ENCODE measurements at regions not wholly inside any gene's neighbourhood (a gene's known extent, or its start where the extent isn't known, plus 50 kb on each side); places are given as distances from the start of the nearest gene placed in this dataset.
A peak's percentile ranks its signal among the peaks of the same experiment; 100 is the strongest.

DNA sequence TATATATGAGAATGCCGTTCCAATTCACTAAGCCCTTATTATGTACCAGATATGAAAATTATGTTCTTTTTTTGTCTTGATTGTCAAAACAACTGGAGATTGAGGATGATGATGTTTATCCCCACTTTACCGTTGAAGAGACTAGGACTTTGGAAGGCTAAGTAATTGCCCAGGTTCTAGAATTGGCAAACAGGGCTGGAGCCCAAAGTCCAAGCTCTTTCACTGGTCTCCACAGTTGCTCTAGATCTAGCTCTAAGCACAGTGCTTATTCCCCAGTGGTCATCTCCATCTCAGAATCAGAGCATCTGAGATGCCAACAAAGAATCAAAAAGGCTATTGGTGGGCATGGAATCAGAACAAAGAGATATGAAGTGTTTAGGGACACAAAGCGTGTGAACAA, 215.3 kb upstream of the FOXA2 start:
- H3K18ac ChIP-seq (ENCODE audit: low read depth in 1 of 2, low read length in 2 of 2): no peak overlapping the region
- H4K91ac ChIP-seq (ENCODE audit: low read length): no peak overlapping the region
- no peak overlapping the region for H3K9ac ChIP-seq (ENCODE audit: low read length)
- H3K4ac ChIP-seq (ENCODE audit: low read depth in 1 of 2, low read length in 2 of 2): no peak overlapping the region
- H3K36me3 ChIP-seq (ENCODE audit: control insufficient read depth in 1 of 2, insufficient read depth in 2 of 2, low read depth in 1 of 2, low read length in 2 of 2): no peaks in the 10 kb centered on the region
- no peak overlapping the region for H3K4me2 ChIP-seq (ENCODE audit: low read length, poor library complexity, severe bottlenecking)
- no peak overlapping the region for H2AFZ ChIP-seq (ENCODE audit: low read depth, low read length)
- H3K27ac ChIP-seq (ENCODE audit: low read length, poor library complexity, severe bottlenecking): no peak overlapping the region
- no peak overlapping the region for H3K4me3 ChIP-seq (ENCODE audit: insufficient read depth in 1 of 2, low read depth in 1 of 2, low read length in 2 of 2)
- no peak for DNase-seq
- no peak overlapping the region for H2BK12ac ChIP-seq (ENCODE audit: low read length in 2 of 2)
- WGBS: 100% methylated on average over 1 of the region's 3 CpGs
- H3K23ac ChIP-seq (ENCODE audit: low read length in 2 of 2): no peak overlapping the region
- no peak overlapping the region for H2BK120ac ChIP-seq (ENCODE audit: low read depth, low read length)
- H2AK5ac ChIP-seq (ENCODE audit: low read length, severe bottlenecking): no peak overlapping the region
- H3K27me3 ChIP-seq (ENCODE audit: control insufficient read depth in 1 of 2, insufficient read depth in 1 of 2, low read length in 2 of 2): peaks cover 0 to 3% of the 10 kb centered on the region in 2 experiments
- H3K4me1 ChIP-seq (ENCODE audit: control insufficient read depth, insufficient read depth, low read depth, low read length): peaks cover 3% of the 10 kb centered on the region
- H3K14ac ChIP-seq (ENCODE audit: low read length in 2 of 2): no peak overlapping the region
- H3K9me3 ChIP-seq (ENCODE audit: control insufficient read depth, low read length): no peaks in the 10 kb centered on the region
- no peaks in the 10 kb centered on the region for H3K79me1 ChIP-seq (replicated peaks; ENCODE audit: low read length, poor library complexity, severe bottlenecking)
- H4K8ac ChIP-seq (ENCODE audit: low read length): no peak overlapping the region
- H2BK5ac ChIP-seq (ENCODE audit: low read depth, low read length, poor library complexity, severe bottlenecking): no peak overlapping the region
- no peak overlapping the region for H2BK15ac ChIP-seq (ENCODE audit: low read depth, poor library complexity, severe bottlenecking)

DNA sequence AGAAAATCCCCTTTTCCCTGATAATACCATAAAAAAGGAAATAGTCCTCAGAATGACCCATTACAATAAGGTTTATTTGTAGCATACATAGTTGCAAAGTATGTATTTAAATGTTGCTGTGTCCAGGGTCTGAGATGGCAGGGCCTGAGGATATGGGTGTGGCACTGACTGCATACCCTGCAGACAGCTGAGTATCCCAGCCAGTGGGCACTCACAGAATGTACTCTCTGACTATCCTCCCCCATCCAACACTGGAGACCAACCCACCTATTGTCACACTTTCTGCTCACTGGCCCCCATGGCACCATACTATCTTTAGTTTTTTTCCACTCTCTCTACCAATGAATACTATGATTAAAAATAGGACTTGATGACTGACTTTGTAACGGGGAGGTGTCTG, 215.8 kb upstream of the FOXA2 start:
- 100% methylated on average over 1 of the region's 1 CpG for WGBS
- no peak overlapping the region for H2BK120ac ChIP-seq (ENCODE audit: low read depth, low read length)

DNA sequence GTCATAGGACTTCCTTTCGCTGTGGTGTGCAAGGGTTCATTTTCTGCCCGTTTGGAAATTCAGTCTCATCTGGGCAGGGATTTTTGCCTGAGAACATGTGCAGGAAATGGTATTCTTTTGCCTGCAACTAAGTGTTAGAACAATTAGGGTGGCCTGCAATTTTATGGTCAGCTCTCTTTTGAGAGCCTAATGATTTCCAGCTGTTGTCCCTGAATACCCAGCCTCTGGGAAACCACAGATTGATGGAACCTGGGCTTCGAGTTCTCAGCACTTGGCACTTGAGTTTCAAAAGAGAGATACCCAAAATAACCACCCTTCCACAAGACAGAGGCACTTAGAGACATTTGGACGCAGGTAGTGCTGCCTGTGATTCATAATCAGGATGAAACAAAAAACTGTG, 217.2 kb upstream of the FOXA2 start:
- 29% methylated on average over 3 of the region's 4 CpGs for WGBS
- peaks cover 3% of the 10 kb centered on the region for H3K4me1 ChIP-seq (ENCODE audit: control insufficient read depth, insufficient read depth, low read depth, low read length)
- no peak overlapping the region for H2AK5ac ChIP-seq (ENCODE audit: low read length, severe bottlenecking)
- H2BK5ac ChIP-seq (ENCODE audit: low read depth, low read length, poor library complexity, severe bottlenecking): no peak overlapping the region
- H2AFZ ChIP-seq (ENCODE audit: low read depth, low read length): no peak overlapping the region
- H3K18ac ChIP-seq (ENCODE audit: low read depth in 1 of 2, low read length in 2 of 2): no peak overlapping the region
- H2BK120ac ChIP-seq (ENCODE audit: low read depth, low read length): no peak overlapping the region
- H3K27ac ChIP-seq (ENCODE audit: low read length, poor library complexity, severe bottlenecking): no peak overlapping the region
- H3K4me3 ChIP-seq (ENCODE audit: insufficient read depth in 1 of 2, low read depth in 1 of 2, low read length in 2 of 2): no peak overlapping the region
- no peaks in the 10 kb centered on the region for H3K9me3 ChIP-seq (ENCODE audit: control insufficient read depth, low read length)
- H3K23ac ChIP-seq (ENCODE audit: low read length in 2 of 2): no peak overlapping the region
- DNase-seq: no peak
- no peak overlapping the region for H3K9ac ChIP-seq (ENCODE audit: low read length)
- no peaks in the 10 kb centered on the region for H3K79me1 ChIP-seq (replicated peaks; ENCODE audit: low read length, poor library complexity, severe bottlenecking)
- H4K91ac ChIP-seq (ENCODE audit: low read length): no peak overlapping the region
- no peak overlapping the region for H2BK12ac ChIP-seq (ENCODE audit: low read length in 2 of 2)
- no peak overlapping the region for H3K14ac ChIP-seq (ENCODE audit: low read length in 2 of 2)
- peaks cover 3% of the 10 kb centered on the region in 2 experiments for H3K27me3 ChIP-seq (ENCODE audit: control insufficient read depth in 1 of 2, insufficient read depth in 1 of 2, low read length in 2 of 2)
- H4K8ac ChIP-seq (ENCODE audit: low read length): no peak overlapping the region
- no peak overlapping the region for H3K4me2 ChIP-seq (ENCODE audit: low read length, poor library complexity, severe bottlenecking)
- no peak overlapping the region for H3K4ac ChIP-seq (ENCODE audit: low read depth in 1 of 2, low read length in 2 of 2)
- no peak overlapping the region for H2BK15ac ChIP-seq (ENCODE audit: low read depth, poor library complexity, severe bottlenecking)
- H3K36me3 ChIP-seq (ENCODE audit: control insufficient read depth in 1 of 2, insufficient read depth in 2 of 2, low read depth in 1 of 2, low read length in 2 of 2): no peaks in the 10 kb centered on the region

More for the DNA sequence above, 215.8 kb upstream of the FOXA2 start:
- Histone ChIP-seq H4K91ac (ENCODE audit: low read length) (no peak overlapping the region), H3K27ac (ENCODE audit: low read length, poor library complexity, severe bottlenecking) (no peak overlapping the region), H2BK5ac (ENCODE audit: low read depth, low read length, poor library complexity, severe bottlenecking) (no peak overlapping the region), H3K79me1 (replicated peaks; ENCODE audit: low read length, poor library complexity, severe bottlenecking) (no peaks in the 10 kb centered on the region), H3K4ac (ENCODE audit: low read depth in 1 of 2, low read length in 2 of 2) (no peak overlapping the region), H3K4me1 (ENCODE audit: control insufficient read depth, insufficient read depth, low read depth, low read length) (peaks cover 5% of the 10 kb centered on the region), H3K36me3 (ENCODE audit: control insufficient read depth in 1 of 2, insufficient read depth in 2 of 2, low read depth in 1 of 2, low read length in 2 of 2) (no peaks in the 10 kb centered on the region), H2BK15ac (ENCODE audit: low read depth, poor library complexity, severe bottlenecking) (no peak overlapping the region), H3K4me2 (ENCODE audit: low read length, poor library complexity, severe bottlenecking) (no peak overlapping the region), H2AK5ac (ENCODE audit: low read length, severe bottlenecking) (no peak overlapping the region), H3K14ac (ENCODE audit: low read length in 2 of 2) (no peak overlapping the region), H3K23ac (ENCODE audit: low read length in 2 of 2) (no peak overlapping the region), H3K9ac (ENCODE audit: low read length) (no peak overlapping the region), H3K18ac (ENCODE audit: low read depth in 1 of 2, low read length in 2 of 2) (no peak overlapping the region), H4K8ac (ENCODE audit: low read length) (no peak overlapping the region), H3K4me3 (ENCODE audit: insufficient read depth in 1 of 2, low read depth in 1 of 2, low read length in 2 of 2) (no peak overlapping the region), H2AFZ (ENCODE audit: low read depth, low read length) (no peak overlapping the region), H3K27me3 (ENCODE audit: control insufficient read depth in 1 of 2, insufficient read depth in 1 of 2, low read length in 2 of 2) (peaks cover 0 to 3% of the 10 kb centered on the region in 2 experiments), H3K9me3 (ENCODE audit: control insufficient read depth, low read length) (no peaks in the 10 kb centered on the region), H2BK12ac (ENCODE audit: low read length in 2 of 2) (no peak overlapping the region)
- DNase-seq: no peak

DNA sequence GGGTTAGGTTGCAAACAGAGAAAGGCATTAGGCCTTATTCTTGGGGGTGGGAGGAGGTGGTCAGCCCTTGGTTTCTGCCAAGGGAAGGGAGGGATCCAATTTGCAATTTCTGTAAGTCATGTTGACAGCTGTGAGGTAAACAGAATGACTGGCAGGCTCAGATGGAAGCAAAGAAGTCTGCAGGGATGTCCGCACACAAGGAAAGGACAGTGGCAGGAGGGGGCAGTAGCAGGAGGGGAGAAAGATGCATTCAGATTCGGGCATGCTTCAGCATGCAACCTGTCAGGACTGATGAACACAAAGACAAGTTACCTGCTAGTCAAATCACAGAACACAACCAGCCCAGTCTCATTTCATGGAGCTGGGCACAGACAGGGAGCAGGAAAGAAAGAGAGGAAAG, 217.9 kb upstream of the FOXA2 start:
- Histone ChIP-seq H3K9me3 (ENCODE audit: control insufficient read depth, low read length) (no peaks in the 10 kb centered on the region), H3K23ac (ENCODE audit: low read length in 2 of 2) (no peak overlapping the region), H2AFZ (ENCODE audit: low read depth, low read length) (no peak overlapping the region)

More for the DNA sequence above, 217.9 kb upstream of the FOXA2 start:
- Histone ChIP-seq H2BK5ac (ENCODE audit: low read depth, low read length, poor library complexity, severe bottlenecking) (no peak overlapping the region), H3K27ac (ENCODE audit: low read length, poor library complexity, severe bottlenecking) (no peak overlapping the region), H3K27me3 (ENCODE audit: control insufficient read depth in 1 of 2, insufficient read depth in 1 of 2, low read length in 2 of 2) (peaks cover 3% of the 10 kb centered on the region in 2 experiments), H3K4me3 (ENCODE audit: insufficient read depth in 1 of 2, low read depth in 1 of 2, low read length in 2 of 2) (no peak overlapping the region), H3K4me2 (ENCODE audit: low read length, poor library complexity, severe bottlenecking) (no peak overlapping the region), H3K14ac (ENCODE audit: low read length in 2 of 2) (no peak overlapping the region), H2BK15ac (ENCODE audit: low read depth, poor library complexity, severe bottlenecking) (no peak overlapping the region), H3K79me1 (replicated peaks; ENCODE audit: low read length, poor library complexity, severe bottlenecking) (no peaks in the 10 kb centered on the region), H3K9ac (ENCODE audit: low read length) (no peak overlapping the region), H3K36me3 (ENCODE audit: control insufficient read depth in 1 of 2, insufficient read depth in 2 of 2, low read depth in 1 of 2, low read length in 2 of 2) (no peaks in the 10 kb centered on the region), H2BK120ac (ENCODE audit: low read depth, low read length) (no peak overlapping the region), H2BK12ac (ENCODE audit: low read length in 2 of 2) (peak overlapping the region in 1 of 2 experiments; percentile 38), H4K8ac (ENCODE audit: low read length) (no peak overlapping the region), H2AK5ac (ENCODE audit: low read length, severe bottlenecking) (no peak overlapping the region), H3K4me1 (ENCODE audit: control insufficient read depth, insufficient read depth, low read depth, low read length) (peaks cover 3% of the 10 kb centered on the region), H3K4ac (ENCODE audit: low read depth in 1 of 2, low read length in 2 of 2) (no peak overlapping the region), H4K91ac (ENCODE audit: low read length) (no peak overlapping the region), H3K18ac (ENCODE audit: low read depth in 1 of 2, low read length in 2 of 2) (no peak overlapping the region)
- no peak for DNase-seq
- WGBS: 65% methylated on average over 2 of the region's 2 CpGs

All from mesenchymal stem cell (in vitro differentiated cells and primary cell).